ENCODE measurements at regions not wholly inside any gene's neighbourhood (a gene's known extent, or its start where the extent isn't known, plus 50 kb on each side); places are given as distances from the start of the nearest gene placed in this dataset.
"Not testable (repeated sequence)": the region's sequence is repeated elsewhere in the genome, so short reads cannot be mapped to it uniquely, and the experiment has no call there.

DNA sequence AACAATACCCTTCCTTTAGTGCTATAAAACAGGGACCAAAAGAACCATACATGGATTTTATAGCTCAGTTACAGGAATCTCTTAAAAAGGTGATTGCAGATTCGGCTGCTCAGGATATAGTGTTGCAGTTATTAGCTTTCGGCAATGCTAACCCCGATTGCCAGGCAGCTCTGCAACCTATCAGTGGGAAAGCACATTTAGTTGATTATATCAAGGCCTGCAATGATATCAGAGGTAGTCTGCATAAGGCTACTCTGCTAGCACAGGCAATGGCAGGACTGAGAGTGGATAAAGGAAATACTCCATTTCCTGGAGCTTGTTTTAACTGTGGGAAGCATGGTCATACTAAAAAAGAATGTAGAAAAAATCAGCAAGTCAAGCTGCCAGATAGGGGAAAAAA, 327.7 kb downstream of the REEP3 start:
- DNase-seq (ENCODE audit: low read depth): not testable (repeated sequence)

DNA sequence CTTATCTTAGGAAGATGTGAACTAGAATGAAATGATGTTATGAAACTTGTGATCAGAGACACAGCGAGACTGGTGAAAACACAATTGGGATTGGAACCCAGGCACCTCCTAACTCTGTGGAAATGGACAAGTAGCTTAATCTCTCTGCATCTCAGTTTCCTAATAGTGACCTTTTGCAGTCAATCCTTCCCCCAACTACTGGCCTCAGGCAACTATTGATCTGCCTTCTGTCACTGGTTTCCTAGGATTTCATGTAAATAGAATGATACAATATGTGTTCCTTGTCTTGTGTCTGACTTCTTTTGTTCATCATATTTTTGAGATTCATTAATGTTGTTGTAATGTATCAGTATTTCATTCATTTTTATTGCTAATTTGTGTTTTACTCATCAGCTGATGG, 341.7 kb downstream of the REEP3 start:
- no peak for DNase-seq (ENCODE audit: low read depth)

GRCh38 chr10:63865210-63865609, 344.0 kb downstream of the REEP3 start:
- no peak for DNase-seq (ENCODE audit: low read depth)

- peak; percentile 37 for DNase-seq (ENCODE audit: low read depth)
Measured at GRCh38 chr10:63866075-63866746, 345.0 kb downstream of the REEP3 start.

DNA sequence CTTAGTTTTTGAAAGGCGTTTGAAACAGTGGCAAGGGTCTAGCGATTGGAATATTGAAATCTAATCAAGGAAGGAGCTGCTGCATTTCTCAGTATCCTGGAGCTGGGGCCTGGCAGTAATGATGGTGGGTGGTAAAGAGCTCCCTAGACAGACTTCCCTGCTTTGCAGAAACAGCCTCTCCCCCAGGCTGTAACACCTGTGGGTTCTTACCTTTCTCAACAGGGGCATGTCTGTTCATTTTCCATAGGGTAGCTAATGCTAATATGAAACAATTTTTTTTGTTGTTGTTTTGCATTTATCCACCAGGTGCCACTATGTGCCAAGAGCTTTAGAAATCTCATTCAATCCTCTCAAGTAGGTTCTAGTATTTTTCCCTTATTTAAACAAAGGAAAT, 345.5 kb downstream of the REEP3 start:
- peak; percentile 11 for DNase-seq (ENCODE audit: low read depth)

DNA sequence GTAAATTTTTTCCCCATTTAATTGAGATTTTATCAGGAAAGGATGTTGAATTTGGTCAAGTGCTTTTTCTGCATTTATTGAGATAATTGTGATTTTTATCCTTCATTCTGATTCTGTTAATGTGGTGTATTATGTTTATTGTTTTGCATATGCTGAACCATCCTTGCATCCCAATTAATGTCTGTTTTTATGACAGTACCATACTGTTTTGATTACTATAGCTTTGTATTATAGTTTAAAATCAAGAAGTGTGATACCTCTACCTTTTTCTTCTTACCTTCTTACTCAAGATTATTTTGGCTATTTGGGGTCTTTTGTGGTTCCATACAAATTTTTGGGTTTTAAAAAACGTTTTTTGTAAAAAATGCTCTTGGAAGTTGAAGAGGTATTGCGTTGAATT, 357.2 kb downstream of the REEP3 start:
- DNase-seq (ENCODE audit: low read depth): no peak

DNA sequence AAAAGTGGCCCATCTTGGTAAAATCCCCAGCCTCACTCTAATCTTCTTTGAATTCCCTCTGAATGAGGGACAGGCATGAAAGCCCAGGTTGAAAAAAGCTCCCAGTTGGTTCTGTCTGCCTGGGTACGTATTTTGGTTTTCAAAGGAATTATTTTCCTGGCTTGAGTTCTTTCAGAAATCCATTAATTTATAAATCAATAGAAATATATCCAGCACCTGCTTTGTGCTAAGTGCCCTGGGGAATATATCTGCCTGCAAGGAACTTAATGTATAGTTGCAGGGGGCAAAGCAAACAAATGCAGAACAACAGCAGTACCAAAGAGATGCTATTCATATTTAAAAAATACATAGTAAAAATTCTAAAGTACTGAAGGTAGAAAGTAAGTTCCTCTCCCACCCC, 362.7 kb downstream of the REEP3 start:
- DNase-seq (ENCODE audit: low read depth): no peak

DNA sequence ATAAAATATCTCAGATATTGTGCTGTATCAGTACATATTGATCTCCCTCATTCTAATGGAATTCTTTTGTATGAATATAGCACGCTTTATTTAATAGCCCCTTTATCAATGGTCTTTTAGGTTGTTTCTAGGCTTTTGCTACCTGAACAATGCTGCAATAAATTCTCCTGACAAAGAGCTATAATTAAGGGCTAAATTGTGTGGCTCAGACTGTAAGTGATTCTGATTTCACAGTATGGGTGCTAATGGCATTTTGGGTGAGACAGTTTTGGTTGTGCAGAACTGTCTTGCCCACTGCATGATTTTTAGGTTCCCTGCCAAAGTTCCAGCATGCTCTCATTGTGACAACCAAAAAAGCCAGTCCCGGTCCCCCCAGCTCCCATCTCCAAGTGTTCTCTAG, 363.2 kb downstream of the REEP3 start:
- DNase-seq (ENCODE audit: low read depth): no peak

DNA sequence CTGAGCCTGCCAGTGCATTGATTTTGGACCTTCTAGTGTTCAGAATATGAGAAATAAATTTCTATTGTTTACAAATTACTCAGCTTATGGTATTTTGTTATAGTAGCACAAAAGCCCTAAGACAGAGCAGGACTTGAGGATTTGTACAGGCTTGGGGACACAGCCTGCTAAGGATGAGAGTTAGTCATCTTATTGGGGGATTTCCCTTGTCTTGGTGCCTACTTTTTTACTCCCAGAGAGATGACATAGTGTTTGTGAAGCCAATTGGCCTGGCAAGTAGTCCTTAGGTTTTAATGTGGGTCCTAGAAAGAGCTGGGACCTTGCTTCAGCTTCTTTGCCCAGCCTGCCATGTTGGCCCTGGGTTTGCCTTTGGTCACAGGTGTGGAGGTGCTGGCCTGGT, 364.0 kb downstream of the REEP3 start:
- no peak for DNase-seq (ENCODE audit: low read depth)

GRCh38 chr10:63886281-63887022, 365.3 kb downstream of the REEP3 start:
- DNase-seq (ENCODE audit: low read depth): no peak

GRCh38 chr10:63887023-63887589, 365.9 kb downstream of the REEP3 start:
- no peak for DNase-seq (ENCODE audit: low read depth)

- no peak for DNase-seq (ENCODE audit: low read depth)
Measured at GRCh38 chr10:63887600-63888370, 366.6 kb downstream of the REEP3 start.

DNA sequence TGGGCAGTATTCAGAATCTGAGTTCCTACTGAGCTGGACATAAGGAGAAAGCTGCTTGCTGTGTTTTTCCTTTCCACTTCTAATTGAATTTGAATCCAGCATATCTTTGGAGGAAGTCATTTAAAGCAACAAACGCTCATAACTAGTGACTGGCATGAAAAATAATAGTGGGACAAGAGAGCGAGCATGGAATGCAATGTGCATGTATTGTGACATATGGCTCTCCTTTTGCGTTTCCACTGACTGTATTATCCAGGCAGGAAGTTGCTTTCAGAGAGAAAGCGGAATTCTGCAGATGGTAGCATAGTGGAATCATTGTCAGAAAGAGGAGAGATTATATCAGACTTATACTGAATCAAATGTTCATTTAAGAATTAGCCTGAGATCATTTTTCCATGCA, 368.6 kb downstream of the REEP3 start:
- DNase-seq (ENCODE audit: low read depth): peak; percentile 4

GRCh38 chr10:63896992-63897391, 375.8 kb downstream of the REEP3 start:
- DNase-seq (ENCODE audit: low read depth): no peak

DNA sequence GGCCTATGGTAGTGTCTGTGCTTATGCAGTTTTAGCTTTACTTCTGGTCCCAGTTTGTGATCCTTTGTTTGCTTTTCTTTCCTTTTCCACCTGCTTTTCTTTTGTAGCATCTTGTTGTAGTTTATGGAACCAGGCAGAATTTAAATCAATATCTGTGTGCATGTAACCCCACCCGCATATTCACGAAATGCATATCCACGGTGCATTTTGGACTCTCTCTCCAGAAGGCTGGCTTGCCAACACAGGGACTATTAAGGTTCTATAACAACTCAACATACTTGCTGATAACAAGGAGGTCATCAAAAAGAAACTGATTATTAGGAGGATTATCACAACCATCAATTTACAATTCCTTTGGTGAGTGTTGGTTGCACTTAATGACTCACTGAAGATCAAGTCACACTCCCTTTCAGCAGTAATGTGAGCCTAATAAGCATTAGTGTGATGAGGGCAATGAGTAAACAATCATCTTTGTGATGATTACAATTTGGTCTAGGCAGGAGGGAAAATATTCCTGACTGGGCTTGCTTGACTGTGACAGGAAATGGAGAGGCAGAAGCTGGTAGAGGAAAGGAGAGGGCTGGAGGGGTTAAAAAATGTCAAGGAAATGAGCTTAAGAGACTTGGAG, 378.6 kb downstream of the REEP3 start:
- DNase-seq (ENCODE audit: low read depth): no peak

- DNase-seq (ENCODE audit: low read depth): no peak
Measured at GRCh38 chr10:63901228-63901627, 380.0 kb downstream of the REEP3 start.

DNA sequence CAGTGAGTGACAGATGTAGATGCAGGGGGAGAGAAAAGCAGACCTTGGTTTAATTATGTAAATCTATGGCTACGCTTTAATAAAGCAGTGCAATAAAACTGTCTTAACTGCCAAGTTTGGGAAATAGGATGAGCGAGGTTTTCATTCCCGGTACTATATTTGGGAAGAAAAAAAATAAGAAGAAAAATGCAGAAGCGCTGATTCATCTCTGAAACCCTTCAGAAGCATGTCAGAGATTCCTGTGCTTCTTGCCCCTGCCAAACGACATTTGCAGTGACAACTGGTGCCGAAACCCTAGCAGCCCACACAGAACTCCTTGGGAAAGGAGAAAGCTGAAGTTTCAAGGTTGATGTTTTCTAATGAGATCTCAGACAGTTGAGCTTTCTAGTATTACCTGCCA, 380.7 kb downstream of the REEP3 start:
- no peak for DNase-seq (ENCODE audit: low read depth)

DNA sequence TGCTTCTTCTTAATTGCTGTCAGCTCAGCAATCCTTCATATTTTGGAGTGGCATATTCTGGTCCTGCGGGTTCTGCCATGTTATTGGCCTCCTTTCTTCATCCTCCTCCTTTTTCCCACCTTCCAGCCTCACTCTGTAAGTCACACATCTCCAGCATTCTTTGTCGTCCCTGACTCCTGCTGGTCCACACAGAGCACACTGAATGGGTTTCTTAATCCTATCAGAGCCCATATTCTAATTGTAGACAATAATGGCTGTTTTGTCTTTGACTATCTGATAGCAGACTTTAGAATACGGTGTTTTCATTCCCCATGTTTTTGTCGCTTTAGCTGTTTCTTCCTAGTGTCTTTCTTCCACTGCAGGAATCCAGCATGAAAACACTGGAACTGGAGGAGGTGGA, 389.6 kb downstream of the REEP3 start:
- DNase-seq (ENCODE audit: low read depth): no peak

DNA sequence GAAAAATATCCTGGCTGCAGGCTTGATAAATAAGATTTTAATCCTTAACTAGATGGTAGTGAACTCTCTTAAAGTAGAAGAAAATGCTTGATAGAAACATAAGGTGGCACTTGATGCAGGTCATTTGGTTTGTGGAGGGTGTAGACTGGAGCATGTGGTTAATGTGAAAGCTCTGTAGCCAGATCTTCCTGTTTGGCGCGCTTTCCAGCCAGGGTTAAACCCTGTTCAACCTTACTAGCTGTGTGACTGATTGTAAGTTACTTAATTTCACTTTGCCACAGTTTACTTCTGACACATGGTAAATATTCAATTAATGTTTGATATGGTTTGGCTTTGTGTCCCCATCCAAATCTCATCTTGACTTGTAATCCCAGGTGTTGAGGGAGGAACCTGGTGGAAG, 394.0 kb downstream of the REEP3 start:
- no peak for DNase-seq (ENCODE audit: low read depth)

DNA sequence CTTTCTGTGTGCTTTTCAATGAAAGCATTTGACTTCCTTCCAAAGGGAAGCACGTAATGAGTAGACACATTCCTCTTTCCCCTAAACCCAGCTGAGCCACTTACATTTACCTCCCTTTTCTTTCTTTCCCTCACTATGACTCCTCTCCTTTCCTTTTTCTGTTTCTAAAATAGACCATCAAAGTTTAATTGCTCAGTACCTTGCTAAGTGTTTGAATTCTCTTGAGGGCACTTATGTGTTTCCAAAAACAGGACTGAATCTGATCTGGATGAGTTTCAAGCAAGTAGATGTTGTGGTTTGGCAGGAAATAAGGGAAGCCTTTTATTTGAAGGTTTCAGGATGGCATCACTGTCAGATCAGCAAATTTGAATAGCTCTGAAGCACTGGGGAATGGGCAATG, 396.2 kb downstream of the REEP3 start:
- DNase-seq (ENCODE audit: low read depth): no peak

DNA sequence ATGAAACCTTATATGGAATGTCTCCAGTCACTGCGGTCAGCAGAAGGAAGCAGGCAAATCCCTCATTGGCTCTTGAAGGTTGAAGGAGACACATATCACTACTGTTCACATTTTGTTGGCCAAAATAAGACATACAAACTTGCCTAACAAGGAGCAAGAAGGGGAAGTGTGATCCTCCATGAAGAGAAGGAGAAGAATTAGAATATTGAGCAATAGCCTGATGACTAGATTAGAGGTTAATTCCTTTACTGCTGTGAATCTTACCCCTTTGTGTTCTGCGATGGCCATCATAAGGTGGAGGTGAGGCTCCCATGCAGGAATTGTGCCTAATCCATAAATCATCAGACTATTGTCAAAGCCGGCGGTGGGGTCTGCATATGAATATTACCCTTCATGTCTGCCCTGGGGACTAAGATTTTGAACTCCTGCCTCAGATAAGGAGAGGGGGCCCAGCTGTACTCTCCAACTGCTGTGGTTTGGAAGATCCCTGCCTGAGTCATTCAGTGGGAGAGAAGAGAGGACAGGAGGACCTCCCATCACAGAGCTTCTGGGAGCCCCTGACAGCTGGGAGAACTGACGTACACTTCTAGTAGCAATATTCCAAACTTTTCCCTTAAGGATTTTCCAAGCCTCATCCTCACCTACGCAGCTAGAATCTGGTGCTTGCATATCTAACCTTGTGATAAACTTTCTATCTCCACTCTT, 398.5 kb downstream of the REEP3 start:
- DNase-seq (ENCODE audit: low read depth): no peak

Data from RPMI7951 (cell line).